ENCODE measurements at regions not wholly inside any gene's neighbourhood (a gene's known extent, or its start where the extent isn't known, plus 50 kb on each side); places are given as distances from the start of the nearest gene placed in this dataset.

DNA sequence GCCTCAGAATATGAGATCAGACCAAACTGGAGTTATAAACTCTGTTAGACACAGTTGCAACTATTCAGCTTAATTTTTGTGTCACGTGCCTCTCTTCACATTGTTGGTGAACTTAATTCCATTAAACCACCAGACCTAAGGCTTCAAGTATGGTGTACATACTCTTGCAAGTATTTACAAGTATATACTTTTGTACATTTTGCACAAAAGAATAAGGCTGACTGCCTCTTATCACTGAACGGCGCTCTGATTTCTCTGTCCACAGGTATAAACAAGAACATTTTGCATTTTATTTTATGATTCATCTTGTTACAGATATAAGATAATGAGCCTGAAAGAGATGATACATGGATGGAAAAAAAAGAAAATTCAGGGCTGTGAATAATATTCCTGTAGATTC lies 269.7 kb upstream of the ACVR2A start:
- no peaks in the 10 kb centered on the region for H3K4me1 Mint-ChIP-seq
- no peaks in the 10 kb centered on the region for H3K36me3 Mint-ChIP-seq (ENCODE audit: low read depth)
- no peaks in the 10 kb centered on the region for H3K9me3 Mint-ChIP-seq
- ChIA-PET CTCF (no interaction called here), POLR2A (no interaction called here)
- no peak overlapping the region for H3K27ac Mint-ChIP-seq
- no peak overlapping the region for H3K4me3 Mint-ChIP-seq
- no peak for DNase-seq
- no peak for ATAC-seq (ENCODE audit: low read depth)
- intact Hi-C loops (cut with micrococcal nuclease) = no loop called here
- H3K27me3 Mint-ChIP-seq = no peaks in the 10 kb centered on the region
- TF ChIP-seq, protein P1, sequence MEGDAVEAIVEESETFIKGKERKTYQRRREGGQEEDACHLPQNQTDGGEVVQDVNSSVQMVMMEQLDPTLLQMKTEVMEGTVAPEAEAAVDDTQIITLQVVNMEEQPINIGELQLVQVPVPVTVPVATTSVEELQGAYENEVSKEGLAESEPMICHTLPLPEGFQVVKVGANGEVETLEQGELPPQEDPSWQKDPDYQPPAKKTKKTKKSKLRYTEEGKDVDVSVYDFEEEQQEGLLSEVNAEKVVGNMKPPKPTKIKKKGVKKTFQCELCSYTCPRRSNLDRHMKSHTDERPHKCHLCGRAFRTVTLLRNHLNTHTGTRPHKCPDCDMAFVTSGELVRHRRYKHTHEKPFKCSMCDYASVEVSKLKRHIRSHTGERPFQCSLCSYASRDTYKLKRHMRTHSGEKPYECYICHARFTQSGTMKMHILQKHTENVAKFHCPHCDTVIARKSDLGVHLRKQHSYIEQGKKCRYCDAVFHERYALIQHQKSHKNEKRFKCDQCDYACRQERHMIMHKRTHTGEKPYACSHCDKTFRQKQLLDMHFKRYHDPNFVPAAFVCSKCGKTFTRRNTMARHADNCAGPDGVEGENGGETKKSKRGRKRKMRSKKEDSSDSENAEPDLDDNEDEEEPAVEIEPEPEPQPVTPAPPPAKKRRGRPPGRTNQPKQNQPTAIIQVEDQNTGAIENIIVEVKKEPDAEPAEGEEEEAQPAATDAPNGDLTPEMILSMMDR (IDR thresholded peaks at IDR 0.05) = no peak

DNA sequence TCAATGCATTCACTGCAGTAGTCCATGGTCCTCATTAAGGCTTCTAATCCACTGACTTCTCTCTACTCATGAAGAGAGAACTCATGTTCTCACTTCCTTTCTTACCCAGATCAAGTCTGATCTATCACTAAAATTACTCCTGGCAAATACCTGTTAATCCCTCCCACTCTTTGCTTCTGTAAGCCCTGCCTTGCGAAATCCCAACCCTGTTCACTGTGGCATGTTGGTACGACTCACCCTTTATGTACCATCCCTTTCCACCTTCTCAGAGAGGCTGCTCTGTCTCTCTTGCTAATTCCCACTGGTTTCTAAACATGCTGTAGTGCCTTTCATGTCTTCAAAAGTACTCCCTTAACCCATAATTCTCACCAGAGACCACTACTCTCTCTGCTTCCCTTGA lies 272.2 kb upstream of the ACVR2A start:
- no peak for ATAC-seq (ENCODE audit: low read depth)
- Mint-ChIP-seq H3K4me1 (no peaks in the 10 kb centered on the region), H3K27ac (no peak overlapping the region), H3K9me3 (no peaks in the 10 kb centered on the region), H3K27me3 (no peaks in the 10 kb centered on the region), H3K36me3 (ENCODE audit: low read depth) (no peaks in the 10 kb centered on the region), H3K4me3 (no peak overlapping the region)
- no peak for DNase-seq
- TF ChIP-seq, protein P1 (IDR thresholded peaks at IDR 0.05) = no peak
- POLR2A ChIA-PET = no interaction called here
- CTCF ChIA-PET = no interaction called here
- intact Hi-C loops (cut with micrococcal nuclease) = no loop called here

- no peak overlapping the region for H3K4me3 Mint-ChIP-seq
- H3K4me1 Mint-ChIP-seq = no peaks in the 10 kb centered on the region
- H3K36me3 Mint-ChIP-seq (ENCODE audit: low read depth) = no peaks in the 10 kb centered on the region
- TF ChIP-seq, protein P1 (IDR thresholded peaks at IDR 0.05) = no peak
- POLR2A ChIA-PET = no interaction called here
- no peaks in the 10 kb centered on the region for H3K9me3 Mint-ChIP-seq
- no peaks in the 10 kb centered on the region for H3K27me3 Mint-ChIP-seq
- DNase-seq (no peak), ATAC-seq (ENCODE audit: low read depth) (no peak)
- CTCF ChIA-PET = no interaction called here
- intact Hi-C loops (cut with micrococcal nuclease) = no loop called here
- H3K27ac Mint-ChIP-seq = no peak overlapping the region
Observed at GRCh38 chr2:147569426-147569825, 275.4 kb upstream of the ACVR2A start.

DNA sequence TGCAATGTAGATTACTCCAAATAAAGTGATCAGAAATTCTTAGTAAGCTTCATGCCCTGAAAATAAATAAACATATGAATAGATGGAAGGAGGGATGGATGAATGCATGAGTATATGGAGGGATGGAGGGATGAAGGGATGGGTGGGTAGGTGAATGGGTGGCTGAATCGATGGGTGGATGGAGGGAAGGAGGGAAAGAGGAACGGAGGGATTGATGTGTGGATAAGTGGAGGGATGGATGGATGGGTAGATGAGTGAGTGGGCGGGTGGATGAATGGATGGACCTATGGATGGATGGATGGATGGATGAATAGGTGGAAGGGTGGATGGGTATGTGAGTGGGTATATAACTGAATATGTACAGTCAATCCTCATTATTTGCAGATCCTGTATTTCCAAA lies 276.7 kb upstream of the ACVR2A start:
- intact Hi-C loops (cut with micrococcal nuclease) = no loop called here
- ChIA-PET POLR2A (no interaction called here), CTCF (no interaction called here)
- ATAC-seq (ENCODE audit: low read depth) (no peak), DNase-seq (no peak)
- H3K4me1 Mint-ChIP-seq = no peaks in the 10 kb centered on the region
- H3K4me3 Mint-ChIP-seq = no peak overlapping the region
- no peaks in the 10 kb centered on the region for H3K36me3 Mint-ChIP-seq (ENCODE audit: low read depth)
- no peaks in the 10 kb centered on the region for H3K27me3 Mint-ChIP-seq
- no peak overlapping the region for H3K27ac Mint-ChIP-seq
- TF ChIP-seq, protein P1 (IDR thresholded peaks at IDR 0.05) = no peak
- no peaks in the 10 kb centered on the region for H3K9me3 Mint-ChIP-seq

GRCh38 chr2:147567136-147567535 lies 277.7 kb upstream of the ACVR2A start:
- H3K36me3 Mint-ChIP-seq (ENCODE audit: low read depth) = no peaks in the 10 kb centered on the region
- intact Hi-C loops (cut with micrococcal nuclease) = no loop called here

More at GRCh38 chr2:147567136-147567535, 277.7 kb upstream of the ACVR2A start:
- no peak for DNase-seq
- H3K27me3 Mint-ChIP-seq = no peaks in the 10 kb centered on the region
- H3K4me1 Mint-ChIP-seq = no peaks in the 10 kb centered on the region
- CTCF ChIA-PET = no interaction called here
- H3K27ac Mint-ChIP-seq = no peak overlapping the region
- TF ChIP-seq, protein P1 (IDR thresholded peaks at IDR 0.05) = no peak
- POLR2A ChIA-PET = no interaction called here
- no peak overlapping the region for H3K4me3 Mint-ChIP-seq
- no peak for ATAC-seq (ENCODE audit: low read depth)
- H3K9me3 Mint-ChIP-seq = no peaks in the 10 kb centered on the region
